ENCODE measurements at regions not wholly inside any gene's neighbourhood (a gene's known extent, or its start where the extent isn't known, plus 50 kb on each side); places are given as distances from the start of the nearest gene placed in this dataset.

- DNase-seq = peak; percentile 32
These were observed 49.9 kb upstream of the SLIT3 start for GRCh38 chr5:169350759-169351240.

Data from eye (tissue), 1 donor.